Liver (tissue), 8 donors: ENCODE measurements at regions not wholly inside any gene's neighbourhood (a gene's known extent, or its start where the extent isn't known, plus 50 kb on each side); places are given as distances from the start of the nearest gene placed in this dataset.

ENCODE experiments used
- DNase-seq: peaks from one replicate; pipeline ENCODE4 v3.0.0-alpha.2; 2017; ENCODE audit warnings: low spot score
- H3K27ac ChIP-seq, 2 donors: one replicate each; pipeline ENCODE4 v1.7.0; 2013; ENCODE audit warnings: inconsistent platforms in 2 of 2, low read length in 2 of 2, control low read depth in 1 of 2, low read depth in 1 of 2, mild to moderate bottlenecking in 1 of 2
- H3K27me3 ChIP-seq, 4 donors: one replicate each; pipeline versions ENCODE4 v1.6.1 to v1.7.0; 2013; ENCODE audit warnings: low read length in 3 of 4, inconsistent platforms in 1 of 4, mild to moderate bottlenecking in 1 of 4, moderate library complexity in 1 of 4; ENCODE audit not compliant: control insufficient read depth in 4 of 4, insufficient read depth in 4 of 4
- H3K36me3 ChIP-seq, 4 donors: one replicate each; pipeline versions ENCODE4 v1.6.1 to v1.7.0; 2013; ENCODE audit warnings: low read length in 3 of 4, mild to moderate bottlenecking in 3 of 4, low read depth in 1 of 4, moderate library complexity in 1 of 4; ENCODE audit not compliant: control insufficient read depth in 4 of 4, insufficient read depth in 3 of 4
- H3K4me1 ChIP-seq, 4 donors: one replicate each; pipeline versions ENCODE4 v1.6.1 to v1.7.0; 2013; ENCODE audit warnings: low read length in 3 of 4, mild to moderate bottlenecking in 3 of 4, moderate library complexity in 1 of 4; ENCODE audit not compliant: control insufficient read depth in 4 of 4, insufficient read depth in 4 of 4
- H3K4me3 ChIP-seq, 3 donors: one replicate each; pipeline versions ENCODE4 v1.6.1 to v1.7.0; 2013; ENCODE audit warnings: low read length in 3 of 3, control low read depth in 1 of 3, low read depth in 1 of 3, mild to moderate bottlenecking in 1 of 3
- H3K9ac ChIP-seq, 2 donors: one replicate each; pipeline ENCODE4 v1.7.0; 2013; ENCODE audit warnings: low read length in 2 of 2, mild to moderate bottlenecking in 2 of 2, moderate library complexity in 2 of 2, control low read depth in 1 of 2, low read depth in 1 of 2
- H3K9me3 ChIP-seq, 4 donors: one replicate each; pipeline versions ENCODE4 v1.6.1 to v1.7.0; 2013; ENCODE audit warnings: low read length in 3 of 4; ENCODE audit not compliant: control insufficient read depth in 4 of 4
- EGR1 ChIP-seq, 2 donors: IDR thresholded peaks; 2 replicates each; pipeline ENCODE4 v1.6.1; 2016 to 2018; ENCODE audit warnings: antibody characterized with exemption in 2 of 2, low read depth in 2 of 2
- FOXA1 ChIP-seq: IDR thresholded peaks from 2 replicates; pipeline ENCODE4 v1.6.1; 2016; ENCODE audit warnings: antibody characterized with exemption
- FOXA2 ChIP-seq: IDR thresholded peaks from 2 replicates; pipeline ENCODE4 v1.6.1; 2016; ENCODE audit warnings: antibody characterized with exemption
- GABPA ChIP-seq, 2 donors: IDR thresholded peaks in 1 of 2; conservative IDR thresholded peaks in 1 of 2; 2 replicates each; pipeline ENCODE4 v1.6.1; 2016; ENCODE audit warnings: antibody characterized with exemption in 2 of 2, mild to moderate bottlenecking in 1 of 2, moderate library complexity in 1 of 2
- HNF4A ChIP-seq, 2 donors: conservative IDR thresholded peaks; 2 replicates each; pipeline ENCODE4 v1.6.1; 2016; ENCODE audit warnings: antibody characterized with exemption in 2 of 2, mild to moderate bottlenecking in 2 of 2
- HNF4G ChIP-seq: IDR thresholded peaks from 2 replicates; pipeline ENCODE4 v1.6.1; 2016; ENCODE audit warnings: antibody characterized with exemption
- JUND ChIP-seq, 2 donors: IDR thresholded peaks; 2 replicates each; pipeline ENCODE4 v1.6.1; 2016; ENCODE audit warnings: antibody characterized with exemption in 2 of 2
- NR2F2 ChIP-seq: IDR thresholded peaks from 2 replicates; pipeline ENCODE4 v1.6.1; 2016; ENCODE audit warnings: antibody characterized with exemption
- RAD21 ChIP-seq, 2 donors: IDR thresholded peaks; 2 replicates each; pipeline ENCODE4 v1.6.1; 2016; ENCODE audit warnings: antibody characterized with exemption in 2 of 2, mild to moderate bottlenecking in 2 of 2
- RXRA ChIP-seq, 2 donors: IDR thresholded peaks; 2 replicates each; pipeline ENCODE4 v1.6.1; 2017 to 2018; ENCODE audit warnings: antibody characterized with exemption in 2 of 2, mild to moderate bottlenecking in 1 of 2
- SP1 ChIP-seq: IDR thresholded peaks from 2 replicates; pipeline ENCODE4 v1.6.1; 2018; ENCODE audit warnings: antibody characterized with exemption, mild to moderate bottlenecking
- TAF1 ChIP-seq: conservative IDR thresholded peaks from 2 replicates; pipeline ENCODE4 v1.6.1; 2016; ENCODE audit warnings: antibody characterized with exemption, mild to moderate bottlenecking
- YY1 ChIP-seq: IDR thresholded peaks from 2 replicates; pipeline ENCODE4 v1.6.1; 2016; ENCODE audit warnings: antibody characterized with exemption, mild to moderate bottlenecking
- WGBS: extraction: QIAGEN DNeasy Blood & Tissue Kit; methylation state at CpG from one replicate; pipeline ENCODE4 v1.1.7; 2013; 5-methylcytosine and 5-hydroxymethylcytosine counted together
- TF ChIP-seq, protein P1 (sequence below): IDR thresholded peaks from 2 replicates; pipeline ENCODE4 v1.6.1; 2016; ENCODE audit warnings: antibody characterized with exemption
- TF ChIP-seq, protein P2 (sequence below): IDR thresholded peaks from 2 replicates; pipeline ENCODE4 v1.6.1; 2016; ENCODE audit warnings: antibody characterized with exemption
- TF ChIP-seq, protein P3 (sequence below): IDR thresholded peaks from 2 replicates; pipeline ENCODE4 v1.6.1; 2016; ENCODE audit warnings: antibody characterized with exemption
- TF ChIP-seq, protein P4 (sequence below): IDR thresholded peaks from 2 replicates; pipeline ENCODE4 v1.6.1; 2016; ENCODE audit warnings: antibody characterized with exemption, mild to moderate bottlenecking
- TF ChIP-seq, protein P5 (sequence below): fragments of 150-350 bp; IDR thresholded peaks from 2 replicates; pipeline ENCODE4 v1.5.1; 2017; ENCODE audit warnings: improper control_type of control experiment, low read depth, low read length; ENCODE audit not compliant: missing input control
- donor health status: healthy.
- donor health status: healthy.
- donor health status: healthy.
- donor health status: healthy.
- donor health status: healthy.

DNA sequence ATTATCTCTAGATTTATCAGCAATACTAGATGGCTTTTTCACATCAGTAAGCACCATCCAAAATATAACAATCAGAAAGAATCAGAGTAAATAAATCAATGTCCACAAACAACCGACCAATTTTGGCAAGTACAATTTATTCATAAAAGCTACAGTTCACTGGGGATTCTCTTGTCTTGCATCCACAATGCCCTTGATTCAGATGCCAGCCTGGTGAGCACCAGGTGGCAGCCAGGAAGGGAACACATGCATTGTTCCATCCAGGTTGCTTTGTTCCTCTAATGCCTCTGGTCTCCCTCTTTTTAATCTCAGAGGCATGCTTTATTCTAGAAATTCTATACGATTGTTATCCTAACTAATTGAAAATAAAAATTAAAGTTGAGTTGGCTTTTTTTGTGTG, 242.1 kb upstream of the KIRREL3 start:
- TF ChIP-seq, protein P1, sequence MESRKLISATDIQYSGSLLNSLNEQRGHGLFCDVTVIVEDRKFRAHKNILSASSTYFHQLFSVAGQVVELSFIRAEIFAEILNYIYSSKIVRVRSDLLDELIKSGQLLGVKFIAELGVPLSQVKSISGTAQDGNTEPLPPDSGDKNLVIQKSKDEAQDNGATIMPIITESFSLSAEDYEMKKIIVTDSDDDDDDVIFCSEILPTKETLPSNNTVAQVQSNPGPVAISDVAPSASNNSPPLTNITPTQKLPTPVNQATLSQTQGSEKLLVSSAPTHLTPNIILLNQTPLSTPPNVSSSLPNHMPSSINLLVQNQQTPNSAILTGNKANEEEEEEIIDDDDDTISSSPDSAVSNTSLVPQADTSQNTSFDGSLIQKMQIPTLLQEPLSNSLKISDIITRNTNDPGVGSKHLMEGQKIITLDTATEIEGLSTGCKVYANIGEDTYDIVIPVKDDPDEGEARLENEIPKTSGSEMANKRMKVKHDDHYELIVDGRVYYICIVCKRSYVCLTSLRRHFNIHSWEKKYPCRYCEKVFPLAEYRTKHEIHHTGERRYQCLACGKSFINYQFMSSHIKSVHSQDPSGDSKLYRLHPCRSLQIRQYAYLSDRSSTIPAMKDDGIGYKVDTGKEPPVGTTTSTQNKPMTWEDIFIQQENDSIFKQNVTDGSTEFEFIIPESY, result no peak
- TF ChIP-seq JUND (IDR thresholded peaks at IDR 0.05) (no peak), HNF4G (no peak), HNF4A (conservative IDR thresholded peaks at IDR 0.05) (no peak), YY1 (no peak), RAD21 (IDR thresholded peaks at IDR 0.05) (no peak), GABPA (IDR thresholded peaks at IDR 0.05 in 1 of 2, conservative IDR thresholded peaks at IDR 0.05 in 1 of 2) (no peak), EGR1 (IDR thresholded peaks at IDR 0.05; ENCODE audit: low read depth in 2 of 2) (no peak), TAF1 (no peak), NR2F2 (no peak)
- TF ChIP-seq, protein P2, sequence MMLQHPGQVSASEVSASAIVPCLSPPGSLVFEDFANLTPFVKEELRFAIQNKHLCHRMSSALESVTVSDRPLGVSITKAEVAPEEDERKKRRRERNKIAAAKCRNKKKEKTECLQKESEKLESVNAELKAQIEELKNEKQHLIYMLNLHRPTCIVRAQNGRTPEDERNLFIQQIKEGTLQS, result no peak
- TF ChIP-seq, protein P3, sequence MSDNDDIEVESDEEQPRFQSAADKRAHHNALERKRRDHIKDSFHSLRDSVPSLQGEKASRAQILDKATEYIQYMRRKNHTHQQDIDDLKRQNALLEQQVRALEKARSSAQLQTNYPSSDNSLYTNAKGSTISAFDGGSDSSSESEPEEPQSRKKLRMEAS, result no peak
- TF ChIP-seq, protein P4, sequence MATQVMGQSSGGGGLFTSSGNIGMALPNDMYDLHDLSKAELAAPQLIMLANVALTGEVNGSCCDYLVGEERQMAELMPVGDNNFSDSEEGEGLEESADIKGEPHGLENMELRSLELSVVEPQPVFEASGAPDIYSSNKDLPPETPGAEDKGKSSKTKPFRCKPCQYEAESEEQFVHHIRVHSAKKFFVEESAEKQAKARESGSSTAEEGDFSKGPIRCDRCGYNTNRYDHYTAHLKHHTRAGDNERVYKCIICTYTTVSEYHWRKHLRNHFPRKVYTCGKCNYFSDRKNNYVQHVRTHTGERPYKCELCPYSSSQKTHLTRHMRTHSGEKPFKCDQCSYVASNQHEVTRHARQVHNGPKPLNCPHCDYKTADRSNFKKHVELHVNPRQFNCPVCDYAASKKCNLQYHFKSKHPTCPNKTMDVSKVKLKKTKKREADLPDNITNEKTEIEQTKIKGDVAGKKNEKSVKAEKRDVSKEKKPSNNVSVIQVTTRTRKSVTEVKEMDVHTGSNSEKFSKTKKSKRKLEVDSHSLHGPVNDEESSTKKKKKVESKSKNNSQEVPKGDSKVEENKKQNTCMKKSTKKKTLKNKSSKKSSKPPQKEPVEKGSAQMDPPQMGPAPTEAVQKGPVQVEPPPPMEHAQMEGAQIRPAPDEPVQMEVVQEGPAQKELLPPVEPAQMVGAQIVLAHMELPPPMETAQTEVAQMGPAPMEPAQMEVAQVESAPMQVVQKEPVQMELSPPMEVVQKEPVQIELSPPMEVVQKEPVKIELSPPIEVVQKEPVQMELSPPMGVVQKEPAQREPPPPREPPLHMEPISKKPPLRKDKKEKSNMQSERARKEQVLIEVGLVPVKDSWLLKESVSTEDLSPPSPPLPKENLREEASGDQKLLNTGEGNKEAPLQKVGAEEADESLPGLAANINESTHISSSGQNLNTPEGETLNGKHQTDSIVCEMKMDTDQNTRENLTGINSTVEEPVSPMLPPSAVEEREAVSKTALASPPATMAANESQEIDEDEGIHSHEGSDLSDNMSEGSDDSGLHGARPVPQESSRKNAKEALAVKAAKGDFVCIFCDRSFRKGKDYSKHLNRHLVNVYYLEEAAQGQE, result no peak
- TF ChIP-seq, protein P5, sequence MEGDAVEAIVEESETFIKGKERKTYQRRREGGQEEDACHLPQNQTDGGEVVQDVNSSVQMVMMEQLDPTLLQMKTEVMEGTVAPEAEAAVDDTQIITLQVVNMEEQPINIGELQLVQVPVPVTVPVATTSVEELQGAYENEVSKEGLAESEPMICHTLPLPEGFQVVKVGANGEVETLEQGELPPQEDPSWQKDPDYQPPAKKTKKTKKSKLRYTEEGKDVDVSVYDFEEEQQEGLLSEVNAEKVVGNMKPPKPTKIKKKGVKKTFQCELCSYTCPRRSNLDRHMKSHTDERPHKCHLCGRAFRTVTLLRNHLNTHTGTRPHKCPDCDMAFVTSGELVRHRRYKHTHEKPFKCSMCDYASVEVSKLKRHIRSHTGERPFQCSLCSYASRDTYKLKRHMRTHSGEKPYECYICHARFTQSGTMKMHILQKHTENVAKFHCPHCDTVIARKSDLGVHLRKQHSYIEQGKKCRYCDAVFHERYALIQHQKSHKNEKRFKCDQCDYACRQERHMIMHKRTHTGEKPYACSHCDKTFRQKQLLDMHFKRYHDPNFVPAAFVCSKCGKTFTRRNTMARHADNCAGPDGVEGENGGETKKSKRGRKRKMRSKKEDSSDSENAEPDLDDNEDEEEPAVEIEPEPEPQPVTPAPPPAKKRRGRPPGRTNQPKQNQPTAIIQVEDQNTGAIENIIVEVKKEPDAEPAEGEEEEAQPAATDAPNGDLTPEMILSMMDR, result no peak
- DNase-seq, result no peak
- Histone ChIP-seq H3K36me3 (no peaks in the 10 kb centered on the region), H3K4me3 (no peak overlapping the region), H3K27me3 (no peaks in the 10 kb centered on the region), H3K4me1 (no peaks in the 10 kb centered on the region), H3K27ac (no peak overlapping the region), H3K9me3 (no peaks in the 10 kb centered on the region), H3K9ac (no peak overlapping the region)
- 49% methylated on average over 2 of the region's 2 CpGs for WGBS

DNA sequence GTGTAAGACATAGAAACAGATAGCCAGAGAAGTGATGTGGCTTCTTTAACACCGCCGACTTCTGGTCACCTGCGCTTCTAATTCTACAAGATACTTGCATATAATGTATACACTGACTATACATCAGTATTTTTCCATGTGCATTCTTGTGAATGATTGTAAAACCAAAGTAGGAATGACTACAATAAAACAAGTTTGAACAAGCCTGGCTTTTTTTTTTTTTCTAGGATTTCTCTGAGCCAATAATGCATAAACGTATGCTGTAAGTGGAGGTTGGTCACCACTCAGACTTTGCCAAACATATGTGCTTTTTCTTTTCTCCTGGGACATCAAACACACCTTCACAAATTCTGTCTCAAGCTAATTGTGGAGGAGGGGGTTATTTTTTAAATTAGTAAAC, 237.8 kb upstream of the KIRREL3 start:
- Histone ChIP-seq H3K9me3 (no peaks in the 10 kb centered on the region), H3K27ac (no peak overlapping the region), H3K9ac (no peak overlapping the region), H3K4me1 (no peaks in the 10 kb centered on the region), H3K27me3 (no peaks in the 10 kb centered on the region), H3K4me3 (no peak overlapping the region), H3K36me3 (no peaks in the 10 kb centered on the region)
- no peak for TF ChIP-seq JUND (IDR thresholded peaks at IDR 0.05)
- TF ChIP-seq, protein P1, result no peak
- TF ChIP-seq SP1, result no peak
- TF ChIP-seq NR2F2, result no peak
- no peak for TF ChIP-seq FOXA2
- TF ChIP-seq FOXA1, result no peak
- TF ChIP-seq RXRA (IDR thresholded peaks at IDR 0.05), result no peak
- TF ChIP-seq EGR1 (IDR thresholded peaks at IDR 0.05; ENCODE audit: low read depth in 2 of 2), result no peak
- no peak for TF ChIP-seq HNF4G
- WGBS, result 93% methylated on average over 4 of the region's 4 CpGs
- no peak for DNase-seq
